RWPE1 (cell line): ENCODE measurements at regions not wholly inside any gene's neighbourhood (a gene's known extent, or its start where the extent isn't known, plus 50 kb on each side); places are given as distances from the start of the nearest gene placed in this dataset.

ENCODE experiments used
- CTCF ChIA-PET: fragments of 350-600 bp; sonication (Branson Sonifier 250); formaldehyde crosslinking; extraction: SDS; loops from one replicate; lab custom pipeline; 2021; lab: Yijun Ruan, JAX
- POLR2A ChIA-PET: fragments of 400-600 bp; formaldehyde crosslinking; extraction: SDS; loops from one replicate; lab custom pipeline; 2020; ENCODE audit warnings: antibody characterized with exemption; ENCODE audit not compliant: low non-redundant PET; lab: Yijun Ruan, JAX
- DNase-seq: peaks from one replicate; pipeline ENCODE4 v3.0.0; 2012; ENCODE audit warnings: low spot score
- H3K27ac ChIP-seq: fragments of 450-650 bp; 2 replicates; pipeline ENCODE4 v1.5.1; 2017
- CTCF ChIP-seq: fragments of 450-650 bp; conservative IDR thresholded peaks from 2 replicates; pipeline ENCODE4 v1.5.1; 2017; ENCODE audit warnings: low read depth, mild to moderate bottlenecking

GRCh38 chr6:66848244-66848953 lies 1141.4 kb upstream of the EYS start:
- no peak for TF ChIP-seq CTCF
- ChIA-PET POLR2A (no interaction called here), CTCF (interaction anchor here (0.5 kb wide), 1 partner anchor 288 kb away, joined by 3 read pairs; no protein-coding TSS in a partner anchor)
- no peak for DNase-seq
- no peak overlapping the region for H3K27ac ChIP-seq

DNA sequence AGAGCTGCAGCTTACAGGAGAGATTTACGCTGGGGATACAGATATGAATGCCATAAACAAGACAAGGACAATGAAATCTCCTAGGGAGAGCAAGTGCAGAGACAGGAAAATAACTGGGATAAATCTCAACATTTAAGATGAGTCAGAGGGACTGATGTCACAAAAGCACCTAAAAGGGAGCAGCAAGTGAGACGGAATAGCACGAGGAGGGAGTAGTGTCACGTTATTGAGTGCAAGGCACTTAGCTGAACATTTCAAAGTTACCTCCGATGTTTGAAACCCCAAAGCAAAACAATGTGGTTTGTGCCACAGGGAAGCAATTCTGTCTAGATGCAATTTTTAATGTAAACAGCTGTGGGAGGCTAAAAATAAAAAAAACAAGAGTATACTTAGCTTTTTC lies 1131.7 kb upstream of the EYS start:
- no peak for TF ChIP-seq CTCF
- H3K27ac ChIP-seq: no peak overlapping the region
- POLR2A ChIA-PET: no interaction called here
- DNase-seq: no peak
- CTCF ChIA-PET: interaction anchor here (0.6 kb wide), 1 partner anchor 1467 kb away, joined by 3 read pairs; no protein-coding TSS in a partner anchor

DNA sequence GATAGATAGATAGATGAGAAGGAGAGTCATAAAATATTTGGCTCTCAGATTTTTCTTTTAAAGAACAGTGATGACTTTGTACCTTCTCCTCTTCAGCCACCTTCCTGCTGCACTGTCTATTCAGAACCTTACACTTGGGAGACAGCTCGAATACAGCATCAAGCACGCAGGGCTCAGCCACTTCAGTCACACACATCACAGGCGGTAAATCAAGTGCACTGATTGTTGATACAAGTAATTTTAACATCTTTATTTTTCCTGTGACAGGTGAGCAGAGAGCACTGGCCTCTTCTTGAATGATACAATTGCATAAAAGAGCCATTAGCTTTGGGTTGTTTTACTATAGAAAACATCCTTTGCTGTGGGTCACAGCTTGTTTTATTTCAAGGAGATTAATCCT lies 1118.5 kb upstream of the EYS start:
- no peak overlapping the region for H3K27ac ChIP-seq
- ChIA-PET POLR2A (no interaction called here), CTCF (no interaction called here)
- TF ChIP-seq CTCF: no peak
- no peak for DNase-seq

- POLR2A ChIA-PET: no interaction called here
Observed at GRCh38 chr6:66814156-66814555, 1107.1 kb upstream of the EYS start.

DNA sequence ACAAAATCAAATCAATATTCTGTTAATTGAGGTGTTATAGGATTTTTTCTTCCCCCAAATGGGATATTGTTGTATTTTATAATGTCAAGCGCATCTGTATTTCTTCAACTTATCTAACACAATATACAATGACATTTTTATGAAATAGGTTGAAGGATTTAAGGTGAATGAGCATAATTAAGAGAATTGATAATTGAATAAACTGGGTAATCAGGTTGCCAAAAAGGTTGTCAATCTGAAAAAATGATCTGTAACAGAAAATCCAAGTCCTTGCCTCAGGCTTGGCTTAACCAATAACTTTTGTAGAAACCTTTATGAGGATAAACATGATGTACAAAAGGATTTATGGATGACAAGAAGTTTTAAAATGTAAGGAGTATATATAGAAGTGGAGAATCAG lies 1101.7 kb upstream of the EYS start:
- TF ChIP-seq CTCF: no peak
- no peak for DNase-seq
- no peak overlapping the region for H3K27ac ChIP-seq
- ChIA-PET CTCF (interaction anchor here (0.6 kb wide), 1 partner anchor 118 kb away, joined by 3 read pairs; no protein-coding TSS in a partner anchor), POLR2A (no interaction called here)

More at GRCh38 chr6:66814156-66814555, 1107.1 kb upstream of the EYS start:
- no peak overlapping the region for H3K27ac ChIP-seq
- no peak for TF ChIP-seq CTCF
- DNase-seq: no peak
- CTCF ChIA-PET: no interaction called here

- ChIA-PET POLR2A (no interaction called here), CTCF (interaction anchor here (0.7 kb wide), 2 partner anchors 26 to 237 kb away, joined by 3 to 4 read pairs; no protein-coding TSS in a partner anchor)
- DNase-seq: no peak
Observed at GRCh38 chr6:66796987-66797386, 1090.0 kb upstream of the EYS start.

More at GRCh38 chr6:66796987-66797386, 1090.0 kb upstream of the EYS start:
- H3K27ac ChIP-seq: no peak overlapping the region
- TF ChIP-seq CTCF: no peak
